ENCODE measurements at regions not wholly inside any gene's neighbourhood (a gene's known extent, or its start where the extent isn't known, plus 50 kb on each side); places are given as distances from the start of the nearest gene placed in this dataset.

DNA sequence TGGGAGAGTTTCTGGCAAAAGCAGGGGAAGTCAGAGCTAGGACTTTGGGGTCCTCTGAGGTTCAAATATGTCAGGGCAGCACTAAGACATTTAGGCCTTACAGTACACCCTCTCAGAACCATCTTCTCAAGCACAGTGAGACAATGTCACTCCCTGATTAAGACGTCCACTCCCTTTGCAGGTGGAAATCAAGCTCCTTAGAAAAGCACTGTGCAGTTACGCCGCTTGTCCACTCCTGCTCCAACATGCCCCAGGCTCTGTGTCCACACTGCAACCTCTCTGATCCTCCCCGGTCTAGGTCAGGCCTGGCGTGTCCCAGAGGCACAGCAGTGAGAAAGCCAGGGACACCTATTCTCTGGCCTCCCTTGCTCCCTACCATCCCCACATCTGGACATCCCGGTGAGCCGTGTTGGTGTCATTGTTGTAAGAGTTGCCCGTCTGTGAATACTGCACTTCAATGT lies 528.6 kb upstream of the ID2 start:
- TF ChIP-seq, protein P1, sequence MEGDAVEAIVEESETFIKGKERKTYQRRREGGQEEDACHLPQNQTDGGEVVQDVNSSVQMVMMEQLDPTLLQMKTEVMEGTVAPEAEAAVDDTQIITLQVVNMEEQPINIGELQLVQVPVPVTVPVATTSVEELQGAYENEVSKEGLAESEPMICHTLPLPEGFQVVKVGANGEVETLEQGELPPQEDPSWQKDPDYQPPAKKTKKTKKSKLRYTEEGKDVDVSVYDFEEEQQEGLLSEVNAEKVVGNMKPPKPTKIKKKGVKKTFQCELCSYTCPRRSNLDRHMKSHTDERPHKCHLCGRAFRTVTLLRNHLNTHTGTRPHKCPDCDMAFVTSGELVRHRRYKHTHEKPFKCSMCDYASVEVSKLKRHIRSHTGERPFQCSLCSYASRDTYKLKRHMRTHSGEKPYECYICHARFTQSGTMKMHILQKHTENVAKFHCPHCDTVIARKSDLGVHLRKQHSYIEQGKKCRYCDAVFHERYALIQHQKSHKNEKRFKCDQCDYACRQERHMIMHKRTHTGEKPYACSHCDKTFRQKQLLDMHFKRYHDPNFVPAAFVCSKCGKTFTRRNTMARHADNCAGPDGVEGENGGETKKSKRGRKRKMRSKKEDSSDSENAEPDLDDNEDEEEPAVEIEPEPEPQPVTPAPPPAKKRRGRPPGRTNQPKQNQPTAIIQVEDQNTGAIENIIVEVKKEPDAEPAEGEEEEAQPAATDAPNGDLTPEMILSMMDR (IDR thresholded peaks at IDR 0.05; ENCODE audit: low read depth, low read length): no peak
- no peak for TF ChIP-seq MYC (IDR thresholded peaks at IDR 0.05; ENCODE audit: low read depth, low read length)
- no peak for TF ChIP-seq POLR2A (IDR thresholded peaks at IDR 0.05; ENCODE audit: extremely low read depth, insufficient read length)

Measured in NB4 (cell line).